H9 (cell line): ENCODE measurements at regions not wholly inside any gene's neighbourhood (a gene's known extent, or its start where the extent isn't known, plus 50 kb on each side); places are given as distances from the start of the nearest gene placed in this dataset.

Source experiments
- DNase-seq: peaks from one replicate; pipeline ENCODE4 v3.0.0-alpha.2; 2017
- H2AFZ ChIP-seq: one replicate; pipeline ENCODE4 v1.6.1; 2013; ENCODE audit warnings: mild to moderate bottlenecking, low read length, control low read depth, moderate library complexity
- H2AK5ac ChIP-seq: 2 replicates; pipeline ENCODE4 v1.6.1; 2013; ENCODE audit warnings: low read length, control low read depth, mixed read lengths; ENCODE audit not compliant: insufficient read length
- H2BK120ac ChIP-seq: one replicate; pipeline ENCODE4 v1.6.1; 2013; ENCODE audit warnings: low read depth, mild to moderate bottlenecking, low read length, control low read depth, inconsistent platforms; ENCODE audit not compliant: poor library complexity, severe bottlenecking
- H2BK12ac ChIP-seq: 2 replicates; pipeline ENCODE4 v1.6.1; 2013; ENCODE audit warnings: low read length, control low read depth, mixed read lengths, low read depth; ENCODE audit not compliant: insufficient read length
- H2BK15ac ChIP-seq: 2 replicates; pipeline ENCODE4 v1.6.1; 2013; ENCODE audit warnings: low read depth, low read length, control low read depth
- H2BK20ac ChIP-seq: one replicate; pipeline ENCODE4 v1.6.1; 2013; ENCODE audit warnings: low read depth, mild to moderate bottlenecking, low read length, control low read depth, inconsistent platforms; ENCODE audit not compliant: poor library complexity, severe bottlenecking
- H2BK5ac ChIP-seq: 2 replicates; pipeline ENCODE4 v1.6.1; 2013; ENCODE audit warnings: low read length, control low read depth, mixed read lengths; ENCODE audit not compliant: insufficient read length
- H3K14ac ChIP-seq: 2 replicates; pipeline ENCODE4 v1.6.1; 2013; ENCODE audit warnings: low read length, control low read depth; ENCODE audit not compliant: insufficient read depth
- H3K18ac ChIP-seq: 2 replicates; pipeline ENCODE4 v1.6.1; 2013; ENCODE audit warnings: low read depth, mild to moderate bottlenecking, mixed read lengths, low read length, control low read depth; ENCODE audit not compliant: insufficient read length
- H3K23ac ChIP-seq: 2 replicates; pipeline ENCODE4 v1.6.1; 2013; ENCODE audit warnings: low read length, control low read depth, mixed read lengths, low read depth; ENCODE audit not compliant: insufficient read length
- H3K23me2 ChIP-seq: 2 replicates; pipeline ENCODE4 v1.6.1; 2013; ENCODE audit warnings: low read depth, mild to moderate bottlenecking, mixed read lengths, low read length, control low read depth; ENCODE audit not compliant: insufficient read length, poor library complexity, severe bottlenecking
- H3K27ac ChIP-seq: 2 replicates; pipeline ENCODE4 v1.5.1; 2013; ENCODE audit warnings: low read length, control low read depth, mixed read lengths, low read depth; ENCODE audit not compliant: insufficient read length
- H3K27me3 ChIP-seq: 2 replicates; pipeline ENCODE4 v1.6.1; 2013; ENCODE audit warnings: low read length, control low read depth, inconsistent platforms; ENCODE audit not compliant: insufficient read depth
- H3K4ac ChIP-seq: 2 replicates; pipeline ENCODE4 v1.6.1; 2013; ENCODE audit warnings: low read depth, mild to moderate bottlenecking, control low read depth, inconsistent platforms, low read length, moderate library complexity
- H3K4me1 ChIP-seq: 2 replicates; pipeline ENCODE4 v1.6.1; 2013; ENCODE audit warnings: low read length, control low read depth, inconsistent platforms; ENCODE audit not compliant: insufficient read depth
- H3K4me2 ChIP-seq: 2 replicates; pipeline ENCODE4 v1.6.1; 2013; ENCODE audit warnings: low read length, control low read depth, mixed read lengths; ENCODE audit not compliant: insufficient read length, insufficient read depth
- H3K56ac ChIP-seq: 2 replicates; pipeline ENCODE4 v1.6.1; 2013; ENCODE audit warnings: low read depth, mild to moderate bottlenecking, mixed read lengths, low read length, control low read depth; ENCODE audit not compliant: insufficient read length
- H3K79me1 ChIP-seq: 2 replicates; pipeline ENCODE4 v1.6.1; 2013; ENCODE audit warnings: low read depth, mild to moderate bottlenecking, moderate library complexity, low read length, control low read depth, inconsistent platforms; ENCODE audit not compliant: insufficient read depth, poor library complexity, severe bottlenecking
- H3K79me2 ChIP-seq: 2 replicates; pipeline ENCODE4 v1.6.1; 2013; ENCODE audit warnings: low read length, control low read depth, inconsistent platforms; ENCODE audit not compliant: insufficient read depth
- H3K9ac ChIP-seq: 2 replicates; pipeline ENCODE4 v1.6.1; 2013; ENCODE audit warnings: low read length, control low read depth, mixed read lengths; ENCODE audit not compliant: insufficient read length; ENCODE audit errors: extremely low read depth
- H3K9me3 ChIP-seq: one replicate; pipeline ENCODE4 v1.6.1; 2013; ENCODE audit warnings: low read depth, low read length, inconsistent platforms; ENCODE audit not compliant: control insufficient read depth
- H3T11ph ChIP-seq: one replicate; pipeline ENCODE4 v1.6.1; 2013; ENCODE audit warnings: mild to moderate bottlenecking, low read length, control low read depth, inconsistent platforms
- H4K20me1 ChIP-seq: one replicate; pipeline ENCODE4 v1.6.1; 2013; ENCODE audit not compliant: control insufficient read depth, insufficient read length, insufficient read depth
- H4K5ac ChIP-seq: 2 replicates; pipeline ENCODE4 v1.6.1; 2013; ENCODE audit warnings: low read depth, mild to moderate bottlenecking, mixed read lengths, low read length, control low read depth; ENCODE audit not compliant: insufficient read length
- H4K8ac ChIP-seq: replicated peaks from 2 replicates; pipeline ENCODE4 v1.6.1; 2013; ENCODE audit warnings: low read length, control low read depth, mixed read lengths, low read depth; ENCODE audit not compliant: insufficient read length
- H4K91ac ChIP-seq: 2 replicates; pipeline ENCODE4 v1.6.1; 2013; ENCODE audit warnings: low read depth, mild to moderate bottlenecking, moderate library complexity, mixed read lengths, low read length, control low read depth; ENCODE audit not compliant: insufficient read length
- H3K27ac Mint-ChIP-seq, 3 experiments: 2 replicates in 2 of 3; 3 replicates in 1 of 3; pipeline ENCODE4 v1.8.0; 2020 to 2021; ENCODE audit warnings: mixed read lengths in 3 of 3, mild to moderate bottlenecking in 1 of 3, moderate library complexity in 1 of 3
- H3K27me3 Mint-ChIP-seq: 2 replicates; pipeline ENCODE4 v1.8.0; 2021; ENCODE audit warnings: low read depth, mild to moderate bottlenecking, moderate library complexity, mixed read lengths
- H3K36me3 Mint-ChIP-seq, 3 experiments: 2 replicates in 2 of 3; 3 replicates in 1 of 3; pipeline ENCODE4 v1.8.0; 2020 to 2021; ENCODE audit warnings: low read depth in 3 of 3, mixed read lengths in 3 of 3; ENCODE audit not compliant: insufficient read depth in 1 of 3
- H3K4me1 Mint-ChIP-seq, 2 experiments: 2 replicates each; pipeline ENCODE4 v1.8.0; 2020; ENCODE audit warnings: mixed read lengths in 2 of 2
- H3K4me3 Mint-ChIP-seq, 2 experiments: 2 replicates in 1 of 2; 3 replicates in 1 of 2; pipeline ENCODE4 v1.8.0; 2020 to 2021; ENCODE audit warnings: mild to moderate bottlenecking in 2 of 2, mixed read lengths in 2 of 2, moderate library complexity in 1 of 2
- H3K9me3 Mint-ChIP-seq, 2 experiments: 2 replicates in 1 of 2; 3 replicates in 1 of 2; pipeline ENCODE4 v1.8.0; 2020; ENCODE audit warnings: mild to moderate bottlenecking in 2 of 2, mixed read lengths in 2 of 2, moderate library complexity in 1 of 2
- CTCF ChIP-seq: fragments of 200-600 bp; sonication (generic); conservative IDR thresholded peaks from 3 replicates; pipeline ENCODE4 v1.8.0; 2021; ENCODE audit warnings: antibody characterized with exemption, mild to moderate bottlenecking
- WGBS: extraction: QIAGEN DNeasy Blood & Tissue Kit; methylation state at CpG from one replicate; pipeline ENCODE4 v1.1.7; 2013; ENCODE audit warnings: missing lambda C conversion rate, low lambda C conversion rate, mixed read lengths; ENCODE audit not compliant: insufficient read length; ENCODE audit errors: extremely low coverage; 5-methylcytosine and 5-hydroxymethylcytosine counted together

- no peak overlapping the region for H3K23ac ChIP-seq
- no peaks in the 10 kb centered on the region for H3K23me2 ChIP-seq
- H2BK120ac ChIP-seq = no peak overlapping the region
- H3K4ac ChIP-seq = no peak overlapping the region
- H3K79me2 ChIP-seq = no peaks in the 10 kb centered on the region
- no peak for TF ChIP-seq CTCF
- H3K27me3 ChIP-seq = no peaks in the 10 kb centered on the region
- H3K4me1 ChIP-seq = no peaks in the 10 kb centered on the region
- no peaks in the 10 kb centered on the region for H3K9me3 ChIP-seq
- no peaks in the 10 kb centered on the region for H3K79me1 ChIP-seq
- H3K4me3 Mint-ChIP-seq = no peak overlapping the region
- no peak overlapping the region for H4K91ac ChIP-seq
- no peak overlapping the region for H3T11ph ChIP-seq
- H2BK5ac ChIP-seq = no peak overlapping the region
- WGBS = no CpG with 5 or more reads among the region's 1 CpG
- H2BK12ac ChIP-seq = no peak overlapping the region
- H3K4me2 ChIP-seq = no peak overlapping the region
- H2AK5ac ChIP-seq = no peak overlapping the region
- H4K8ac ChIP-seq = no peak overlapping the region
- DNase-seq = no peak
- H2BK15ac ChIP-seq = no peak overlapping the region
- H3K27me3 Mint-ChIP-seq = no peaks in the 10 kb centered on the region
- H3K9me3 Mint-ChIP-seq = no peaks in the 10 kb centered on the region
- H3K27ac ChIP-seq = no peak overlapping the region
- no peak overlapping the region for H3K9ac ChIP-seq
- H4K20me1 ChIP-seq = no peaks in the 10 kb centered on the region
- H3K27ac Mint-ChIP-seq = no peak overlapping the region; a peak in 1 of 7 replicates
- no peak overlapping the region for H3K56ac ChIP-seq
- H2BK20ac ChIP-seq = no peak overlapping the region
- H3K4me1 Mint-ChIP-seq = no peaks in the 10 kb centered on the region
- H3K14ac ChIP-seq = no peak overlapping the region
- H4K5ac ChIP-seq = no peak overlapping the region
- no peaks in the 10 kb centered on the region; a peak in 1 of 7 replicates for H3K36me3 Mint-ChIP-seq
- H2AFZ ChIP-seq = no peak overlapping the region
- H3K18ac ChIP-seq = no peak overlapping the region
Observed at GRCh38 chr2:162919111-162919510, 80.5 kb upstream of the KCNH7 start.
